Lower lobe of right lung (tissue), 2 donors: ENCODE measurements at regions not wholly inside any gene's neighbourhood (a gene's known extent, or its start where the extent isn't known, plus 50 kb on each side); places are given as distances from the start of the nearest gene placed in this dataset.
A peak's percentile ranks its signal among the peaks of the same experiment; 100 is the strongest.

ENCODE experiments used
- ATAC-seq, 2 donors: fragments of 200-7000 bp; cut with Tn5 transposase; one replicate each; pipeline ENCODE4 v1.9.1; 2020 to 2022; ENCODE audit warnings: mild to moderate bottlenecking in 2 of 2, moderate library complexity in 2 of 2
- DNase-seq: peaks from one replicate; pipeline ENCODE4 v3.0.0-alpha.2; 2020
- H3K27ac ChIP-seq: fragments of 200-600 bp; one replicate; pipeline ENCODE4 v1.8.0; 2022
- H3K27me3 ChIP-seq: fragments of 200-600 bp; one replicate; pipeline ENCODE4 v1.8.0; 2022; ENCODE audit warnings: low read depth
- H3K36me3 ChIP-seq: fragments of 200-600 bp; one replicate; pipeline ENCODE4 v1.8.0; 2022; ENCODE audit warnings: mild to moderate bottlenecking
- H3K4me1 ChIP-seq: fragments of 200-600 bp; one replicate; pipeline ENCODE4 v1.8.0; 2022
- H3K4me3 ChIP-seq: fragments of 200-600 bp; one replicate; pipeline ENCODE4 v1.8.0; 2022; ENCODE audit warnings: mild to moderate bottlenecking
- H3K9me3 ChIP-seq: fragments of 200-600 bp; one replicate; pipeline ENCODE4 v1.8.0; 2022
- CTCF ChIP-seq: fragments of 200-600 bp; IDR thresholded peaks from one replicate; pipeline ENCODE4 v1.8.0; 2022; ENCODE audit warnings: antibody characterized with exemption, mild to moderate bottlenecking
- intact Hi-C: fragments of 100-400 bp; cut with DNase I; formaldehyde crosslinking; loops from one replicate; pipeline ENCODE4 v1.11.0; 2022
- donor health status: DM: no; HTN: yes; CAD: no; lungs with severe emphysema.

- intact Hi-C loops: no loop called here
- TF ChIP-seq CTCF: no peak
These were observed 126.6 kb downstream of the ZFP36L2 start for GRCh38 chr2:43099797-43100196.

GRCh38 chr2:43098539-43098938 is 127.9 kb downstream of the ZFP36L2 start:
- ATAC-seq (no peak), DNase-seq (no peak)
- Histone ChIP-seq H3K36me3 (no peaks in the 10 kb centered on the region), H3K4me3 (no peak overlapping the region), H3K27ac (no peak overlapping the region), H3K4me1 (peaks cover 37% of the 10 kb centered on the region), H3K27me3 (no peaks in the 10 kb centered on the region), H3K9me3 (no peaks in the 10 kb centered on the region)
- no peak for TF ChIP-seq CTCF
- intact Hi-C loops: no loop called here

More at GRCh38 chr2:43099797-43100196, 126.6 kb downstream of the ZFP36L2 start:
- Histone ChIP-seq H3K9me3 (no peaks in the 10 kb centered on the region), H3K27ac (no peak overlapping the region), H3K4me3 (no peak overlapping the region), H3K27me3 (no peaks in the 10 kb centered on the region), H3K4me1 (peaks cover 38% of the 10 kb centered on the region), H3K36me3 (no peaks in the 10 kb centered on the region)
- DNase-seq: no peak
- no peak for ATAC-seq

GRCh38 chr2:43097644-43098408 is 128.6 kb downstream of the ZFP36L2 start:
- H3K4me3 ChIP-seq: no peak overlapping the region
- H3K27ac ChIP-seq: peak overlapping the region; percentile 18
- peak; percentile 45 to 53 for ATAC-seq

GRCh38 chr2:43095533-43096295 is 130.7 kb downstream of the ZFP36L2 start:
- DNase-seq (no peak), ATAC-seq (no peak)
- peaks cover 4% of the 10 kb centered on the region for H3K9me3 ChIP-seq
- no peak overlapping the region for H3K27ac ChIP-seq
- no peak for TF ChIP-seq CTCF
- H3K4me1 ChIP-seq: peaks cover 21% of the 10 kb centered on the region
- no peaks in the 10 kb centered on the region for H3K27me3 ChIP-seq
- intact Hi-C loops: no loop called here
- no peaks in the 10 kb centered on the region for H3K36me3 ChIP-seq
- no peak overlapping the region for H3K4me3 ChIP-seq

More at GRCh38 chr2:43097644-43098408, 128.6 kb downstream of the ZFP36L2 start:
- no peaks in the 10 kb centered on the region for H3K9me3 ChIP-seq
- peaks cover 37% of the 10 kb centered on the region for H3K4me1 ChIP-seq
- H3K36me3 ChIP-seq: no peaks in the 10 kb centered on the region
- DNase-seq: no peak
- TF ChIP-seq CTCF: no peak
- intact Hi-C loops: no loop called here
- no peaks in the 10 kb centered on the region for H3K27me3 ChIP-seq

GRCh38 chr2:43092520-43093179 is 133.8 kb downstream of the ZFP36L2 start:
- no peak for TF ChIP-seq CTCF
- H3K27me3 ChIP-seq: no peaks in the 10 kb centered on the region

More at GRCh38 chr2:43092520-43093179, 133.8 kb downstream of the ZFP36L2 start:
- no peak for ATAC-seq
- Histone ChIP-seq H3K9me3 (peaks cover 10% of the 10 kb centered on the region), H3K4me3 (no peak overlapping the region), H3K27ac (no peak overlapping the region), H3K4me1 (peaks cover 8% of the 10 kb centered on the region), H3K36me3 (no peaks in the 10 kb centered on the region)
- intact Hi-C loops: no loop called here
- DNase-seq: no peak
